ENCODE measurements at regions not wholly inside any gene's neighbourhood (a gene's known extent, or its start where the extent isn't known, plus 50 kb on each side); places are given as distances from the start of the nearest gene placed in this dataset.
"Not testable (repeated sequence)": the region's sequence is repeated elsewhere in the genome, so short reads cannot be mapped to it uniquely, and the experiment has no call there.

GRCh38 chr6:27805347-27805746 is 106.8 kb downstream of the OR2B2 start:
- DNase-seq = no peak

- DNase-seq = no peak
Measured at GRCh38 chr6:27804851-27805250, 107.3 kb downstream of the OR2B2 start.

GRCh38 chr6:27800731-27801373 is 111.3 kb downstream of the OR2B2 start:
- DNase-seq = no peak

GRCh38 chr6:27797960-27798359 is 114.2 kb downstream of the OR2B2 start:
- no peak for DNase-seq

- not testable (repeated sequence) for DNase-seq
Measured at GRCh38 chr6:27796736-27797481, 115.3 kb downstream of the OR2B2 start.

- peak; percentile 92 for DNase-seq
Measured at GRCh38 chr6:27795697-27796494, 116.3 kb downstream of the OR2B2 start.

GRCh38 chr6:27791182-27791943 is 120.8 kb downstream of the OR2B2 start:
- DNase-seq = no peak

- not testable (repeated sequence) for DNase-seq
Measured at GRCh38 chr6:27788376-27788775, 123.8 kb downstream of the OR2B2 start.

GRCh38 chr6:27786048-27786447 is 126.1 kb downstream of the OR2B2 start:
- DNase-seq = no peak

GRCh38 chr6:27785294-27785693 is 126.9 kb downstream of the OR2B2 start:
- DNase-seq = no peak

- no peak for DNase-seq
Measured at GRCh38 chr6:27782748-27783147, 129.4 kb downstream of the OR2B2 start.

GRCh38 chr6:27778625-27779417 is 133.4 kb downstream of the OR2B2 start:
- DNase-seq = no peak

GRCh38 chr6:27777614-27778355 is 134.4 kb downstream of the OR2B2 start:
- no peak for DNase-seq

- DNase-seq = no peak
Measured at GRCh38 chr6:27777126-27777525, 135.1 kb downstream of the OR2B2 start.

- no peak for DNase-seq
Measured at GRCh38 chr6:27776504-27776903, 135.7 kb downstream of the OR2B2 start.

GRCh38 chr6:27775796-27776184 is 136.4 kb downstream of the OR2B2 start:
- no peak for DNase-seq

- DNase-seq = not testable (repeated sequence)
Measured at GRCh38 chr6:27775138-27775795, 136.9 kb downstream of the OR2B2 start.

- not testable (repeated sequence) for DNase-seq
Measured at GRCh38 chr6:27774264-27774600, 138.0 kb downstream of the OR2B2 start.

GRCh38 chr6:27773542-27774263 is 138.5 kb downstream of the OR2B2 start:
- DNase-seq = not testable (repeated sequence)

All from skin of body (tissue), 1 donor.